Fibroblast of the aortic adventitia (primary cell): ENCODE measurements at regions not wholly inside any gene's neighbourhood (a gene's known extent, or its start where the extent isn't known, plus 50 kb on each side); places are given as distances from the start of the nearest gene placed in this dataset.

Experiments used
- DNase-seq: peaks from one replicate; pipeline ENCODE4 v3.0.0-alpha.2; 2010; ENCODE audit warnings: low read depth
- H3K4me3 ChIP-seq: 2 replicates; pipeline ENCODE4 v1.5.1; 2011; ENCODE audit warnings: low read depth, mild to moderate bottlenecking, control low read depth, low read length, moderate library complexity
- CTCF ChIP-seq: IDR thresholded peaks from 2 replicates; pipeline ENCODE4 v1.5.1; 2011; ENCODE audit warnings: mild to moderate bottlenecking, low read length, control low read depth, inconsistent platforms; ENCODE audit not compliant: insufficient read depth

GRCh38 chr11:81342966-81343365 lies 1390.7 kb downstream of the FAM181B start:
- H3K4me3 ChIP-seq, result no peak overlapping the region
- TF ChIP-seq CTCF, result no peak
- no peak for DNase-seq

GRCh38 chr11:81340225-81340624 lies 1393.4 kb downstream of the FAM181B start:
- no peak overlapping the region for H3K4me3 ChIP-seq
- no peak for DNase-seq
- TF ChIP-seq CTCF, result no peak

- DNase-seq, result no peak
- TF ChIP-seq CTCF, result no peak
Observed at GRCh38 chr11:81339521-81339920, 1394.1 kb downstream of the FAM181B start.

GRCh38 chr11:81337756-81338155 lies 1395.9 kb downstream of the FAM181B start:
- no peak overlapping the region for H3K4me3 ChIP-seq
- no peak for DNase-seq
- no peak for TF ChIP-seq CTCF

More at GRCh38 chr11:81339521-81339920, 1394.1 kb downstream of the FAM181B start:
- no peak overlapping the region for H3K4me3 ChIP-seq

- no peak for DNase-seq
- no peak for TF ChIP-seq CTCF
Observed at GRCh38 chr11:81332276-81332675, 1401.4 kb downstream of the FAM181B start.

GRCh38 chr11:81331611-81332235 lies 1401.9 kb downstream of the FAM181B start:
- TF ChIP-seq CTCF, result no peak
- DNase-seq, result no peak
- H3K4me3 ChIP-seq, result no peak overlapping the region

More at GRCh38 chr11:81332276-81332675, 1401.4 kb downstream of the FAM181B start:
- H3K4me3 ChIP-seq, result no peak overlapping the region

- no peak for DNase-seq
- H3K4me3 ChIP-seq, result no peak overlapping the region
Observed at GRCh38 chr11:81331088-81331487, 1402.6 kb downstream of the FAM181B start.

More at GRCh38 chr11:81331088-81331487, 1402.6 kb downstream of the FAM181B start:
- TF ChIP-seq CTCF, result no peak
